ENCODE measurements at regions not wholly inside any gene's neighbourhood (a gene's known extent, or its start where the extent isn't known, plus 50 kb on each side); places are given as distances from the start of the nearest gene placed in this dataset.

DNA sequence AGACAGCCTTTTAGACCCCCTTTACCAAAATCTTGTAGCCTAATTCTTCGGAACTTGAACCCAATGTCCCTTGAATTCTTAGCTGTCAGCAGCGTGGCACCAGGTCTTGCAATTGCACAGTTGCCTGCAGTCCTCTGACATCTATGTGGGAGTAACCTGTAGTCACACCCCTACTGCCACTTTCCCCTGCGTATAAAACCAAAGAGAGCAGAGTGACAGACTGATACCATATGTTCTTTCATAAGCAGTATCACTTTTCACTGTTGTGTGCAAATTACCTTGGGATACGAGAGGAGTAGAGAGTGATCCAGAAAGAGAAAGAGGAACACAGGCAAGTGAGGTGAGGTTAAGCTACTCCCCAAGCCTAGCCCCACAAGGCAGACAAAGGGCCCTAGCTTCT lies 364.3 kb upstream of the ADAMTSL1 start:
- no peak for TF ChIP-seq POLR2A (IDR thresholded peaks at IDR 0.05; ENCODE audit: low read depth, low read length)
- no peak for TF ChIP-seq POLR2AphosphoS5 (IDR thresholded peaks at IDR 0.05; ENCODE audit: low read depth, low read length)
- no peak for TF ChIP-seq TAF1 (IDR thresholded peaks at IDR 0.05; ENCODE audit: low read depth, low read length)
